HG03442 (cell line): ENCODE measurements at regions not wholly inside any gene's neighbourhood (a gene's known extent, or its start where the extent isn't known, plus 50 kb on each side); places are given as distances from the start of the nearest gene placed in this dataset.
"Not testable (repeated sequence)": the region's sequence is repeated elsewhere in the genome, so short reads cannot be mapped to it uniquely, and the experiment has no call there.

ENCODE experiments used
- ATAC-seq: cut with Tn5 transposase; IDR thresholded peaks from one replicate; pipeline ENCODE4 v1.9.1; 2021; ENCODE audit warnings: mild to moderate bottlenecking, moderate library complexity; ENCODE audit not compliant: unreplicated experiment

- no peak for ATAC-seq
Observed at GRCh38 chr6:66145867-66146266, 438.8 kb upstream of the EYS start.

GRCh38 chr6:66134021-66134420 lies 427.0 kb upstream of the EYS start:
- ATAC-seq: no peak

GRCh38 chr6:66128656-66129055 lies 421.6 kb upstream of the EYS start:
- no peak for ATAC-seq

- ATAC-seq: no peak
Observed at GRCh38 chr6:66128243-66128642, 421.2 kb upstream of the EYS start.

GRCh38 chr6:66127061-66127460 lies 420.0 kb upstream of the EYS start:
- no peak for ATAC-seq

GRCh38 chr6:66126358-66126757 lies 419.3 kb upstream of the EYS start:
- no peak for ATAC-seq

GRCh38 chr6:66103954-66104353 lies 396.9 kb upstream of the EYS start:
- no peak for ATAC-seq

- ATAC-seq: no peak
Observed at GRCh38 chr6:66103354-66103753, 396.3 kb upstream of the EYS start.

GRCh38 chr6:66096679-66097078 lies 389.7 kb upstream of the EYS start:
- no peak for ATAC-seq

GRCh38 chr6:66094615-66095014 lies 387.6 kb upstream of the EYS start:
- ATAC-seq: no peak

- not testable (repeated sequence) for ATAC-seq
Observed at GRCh38 chr6:66092306-66092705, 385.3 kb upstream of the EYS start.

- no peak for ATAC-seq
Observed at GRCh38 chr6:66086532-66086931, 379.5 kb upstream of the EYS start.

GRCh38 chr6:66082914-66083313 lies 375.9 kb upstream of the EYS start:
- no peak for ATAC-seq

GRCh38 chr6:66068907-66069306 lies 361.9 kb upstream of the EYS start:
- ATAC-seq: no peak

GRCh38 chr6:66068033-66068432 lies 361.0 kb upstream of the EYS start:
- ATAC-seq: no peak

GRCh38 chr6:66065313-66065712 lies 358.3 kb upstream of the EYS start:
- ATAC-seq: no peak

GRCh38 chr6:66057034-66057433 lies 350.0 kb upstream of the EYS start:
- no peak for ATAC-seq

GRCh38 chr6:66054967-66055366 lies 347.9 kb upstream of the EYS start:
- no peak for ATAC-seq

- ATAC-seq: no peak
Observed at GRCh38 chr6:66051812-66052211, 344.8 kb upstream of the EYS start.

- ATAC-seq: no peak
Observed at GRCh38 chr6:66048684-66049474, 341.9 kb upstream of the EYS start.

GRCh38 chr6:66032626-66033025 lies 325.6 kb upstream of the EYS start:
- ATAC-seq: no peak

- ATAC-seq: no peak
Observed at GRCh38 chr6:66029391-66029790, 322.4 kb upstream of the EYS start.

- ATAC-seq: no peak
Observed at GRCh38 chr6:65999288-65999791, 292.3 kb upstream of the EYS start.
